OCI-LY7 (cell line): ENCODE measurements at regions not wholly inside any gene's neighbourhood (a gene's known extent, or its start where the extent isn't known, plus 50 kb on each side); places are given as distances from the start of the nearest gene placed in this dataset.

Experiments used
- BruUV-seq: library from RNA; stranded (reverse); fragments of 400-500 nt; replicated peaks from 2 replicates; lab custom pipeline; 2021; lab: Mats Ljungman, UMichigan
- CTCF ChIA-PET: fragments of 300-600 bp; sonication (Branson Sonifier 250); formaldehyde crosslinking; loops from one replicate; lab custom pipeline; 2022; ENCODE audit warnings: antibody characterized with exemption; ENCODE audit not compliant: unreplicated experiment; lab: Charles Lee
- POLR2A ChIA-PET: fragments of 300-600 bp; sonication (Branson Sonifier 250); formaldehyde crosslinking; loops from one replicate; lab custom pipeline; 2022; ENCODE audit warnings: antibody characterized with exemption; lab: Charles Lee
- DNase-seq: peaks from one replicate; pipeline ENCODE4 v3.0.0-alpha.2; 2015; ENCODE audit warnings: low spot score
- H2AFZ ChIP-seq: fragments of 200-600 bp; sonication (generic), shearing (Covaris generic); 2 replicates; pipeline ENCODE4 v1.6.1; 2014; ENCODE audit warnings: mild to moderate bottlenecking, antibody characterized with exemption, low read length, moderate library complexity
- H3K27ac ChIP-seq: fragments of 200-600 bp; sonication (generic); 2 replicates; pipeline ENCODE4 v1.5.1; 2014; ENCODE audit warnings: mixed run types, low read depth, mild to moderate bottlenecking, moderate library complexity, low read length, inconsistent platforms; ENCODE audit not compliant: poor library complexity, severe bottlenecking
- H3K36me3 ChIP-seq: fragments of 200-600 bp; sonication (generic); 2 replicates; pipeline ENCODE4 v1.6.1; 2014; ENCODE audit warnings: mild to moderate bottlenecking, antibody characterized with exemption, low read length, moderate library complexity, mixed read lengths; ENCODE audit not compliant: insufficient read depth
- H3K4me1 ChIP-seq: fragments of 200-600 bp; sonication (generic); 2 replicates; pipeline ENCODE4 v1.5.1; 2014; ENCODE audit warnings: mild to moderate bottlenecking, low read length; ENCODE audit not compliant: insufficient read depth, poor library complexity, severe bottlenecking
- H3K4me2 ChIP-seq: fragments of 200-600 bp; sonication (generic); 2 replicates; pipeline ENCODE4 v1.6.1; 2014; ENCODE audit warnings: mild to moderate bottlenecking, low read length
- H3K4me3 ChIP-seq: fragments of 200-600 bp; sonication (generic); 2 replicates; pipeline ENCODE4 v1.5.1; 2014; ENCODE audit warnings: mild to moderate bottlenecking, low read depth, low read length; ENCODE audit not compliant: poor library complexity, severe bottlenecking
- H3K79me2 ChIP-seq: fragments of 200-600 bp; sonication (generic); 2 replicates; pipeline ENCODE4 v1.6.1; 2016; ENCODE audit warnings: low read depth, mild to moderate bottlenecking, low read length, moderate library complexity, mixed read lengths; ENCODE audit not compliant: insufficient read depth
- H3K9me2 ChIP-seq: fragments of 200-600 bp; sonication (generic); 2 replicates; pipeline ENCODE4 v1.6.1; 2016; ENCODE audit warnings: mild to moderate bottlenecking, low read length, mixed read lengths; ENCODE audit not compliant: insufficient read depth
- H3K9me3 ChIP-seq: fragments of 200-600 bp; sonication (generic); 2 replicates; pipeline ENCODE4 v1.6.1; 2014; ENCODE audit warnings: mild to moderate bottlenecking, mixed run types, low read length, mixed read lengths
- H4K20me1 ChIP-seq: fragments of 200-600 bp; sonication (generic); 2 replicates; pipeline ENCODE4 v1.6.1; 2014; ENCODE audit warnings: mild to moderate bottlenecking, antibody characterized with exemption, low read length, moderate library complexity, mixed read lengths; ENCODE audit not compliant: insufficient read depth
- CTCF ChIP-seq: fragments of 200-600 bp; sonication (generic); conservative IDR thresholded peaks from 2 replicates; pipeline ENCODE4 v1.5.1; 2014; ENCODE audit warnings: mild to moderate bottlenecking, antibody characterized with exemption, low read length, moderate library complexity, mixed read lengths
- EZH2phosphoT487 ChIP-seq: fragments of 200-600 bp; sonication (generic); IDR thresholded peaks from 2 replicates; pipeline ENCODE4 v1.6.1; 2018; ENCODE audit warnings: low read depth, borderline replicate concordance, mild to moderate bottlenecking, mixed run types, antibody characterized with exemption, low read length, moderate library complexity, mixed read lengths
- intact Hi-C: fragments of 100-400 bp; cut with micrococcal nuclease; formaldehyde crosslinking; loops from one replicate; pipeline ENCODE4 v1.10.0; 2022; ENCODE audit not compliant: unreplicated experiment

- Histone ChIP-seq H2AFZ (no peak overlapping the region), H3K4me1 (no peaks in the 10 kb centered on the region), H3K27ac (no peak overlapping the region), H3K36me3 (no peaks in the 10 kb centered on the region; the same call in 1 of the 2 replicates), H3K9me2 (no peaks in the 10 kb centered on the region), H4K20me1 (no peaks in the 10 kb centered on the region), H3K9me3 (peaks cover 10% of the 10 kb centered on the region; the same call in 1 of the 2 replicates), H3K79me2 (no peaks in the 10 kb centered on the region), H3K4me2 (no peak overlapping the region), H3K4me3 (no peak overlapping the region)
- CTCF ChIA-PET, result no interaction called here
- TF ChIP-seq CTCF, result no peak
- TF ChIP-seq EZH2phosphoT487, result no peak
- POLR2A ChIA-PET, result no interaction called here
- intact Hi-C loops, result no loop called here
- BruUV-seq, result no TSS peak
- no peak for DNase-seq
These were observed 99.5 kb downstream of the ERCC5 start for GRCh38 chr13:102945324-102945815.

GRCh38 chr13:102944821-102945220 is 99.0 kb downstream of the ERCC5 start:
- H4K20me1 ChIP-seq, result no peaks in the 10 kb centered on the region
- no peaks in the 10 kb centered on the region for H3K9me2 ChIP-seq
- BruUV-seq, result no TSS peak
- no peak for DNase-seq
- intact Hi-C loops, result no loop called here
- H3K4me1 ChIP-seq, result no peaks in the 10 kb centered on the region
- CTCF ChIA-PET, result no interaction called here
- no peaks in the 10 kb centered on the region; the same call in 1 of the 2 replicates for H3K36me3 ChIP-seq
- no peak overlapping the region for H3K4me3 ChIP-seq
- H3K9me3 ChIP-seq, result peaks cover 10% of the 10 kb centered on the region; the same call in 1 of the 2 replicates
- H3K79me2 ChIP-seq, result no peaks in the 10 kb centered on the region
- H2AFZ ChIP-seq, result no peak overlapping the region
- H3K27ac ChIP-seq, result no peak overlapping the region
- TF ChIP-seq EZH2phosphoT487 (no peak), CTCF (no peak)
- POLR2A ChIA-PET, result interaction anchor here (0.7 kb wide), 1 partner anchor 27 kb away, joined by 3 read pairs; no protein-coding TSS in a partner anchor
- no peak overlapping the region for H3K4me2 ChIP-seq

- no peaks in the 10 kb centered on the region for H3K79me2 ChIP-seq
- CTCF ChIA-PET, result no interaction called here
- TF ChIP-seq CTCF (no peak), EZH2phosphoT487 (no peak)
These were observed 94.9 kb downstream of the ERCC5 start for GRCh38 chr13:102940770-102941169.

More at GRCh38 chr13:102940770-102941169, 94.9 kb downstream of the ERCC5 start:
- H3K27ac ChIP-seq, result no peak overlapping the region
- no peak overlapping the region for H3K4me3 ChIP-seq
- no TSS peak for BruUV-seq
- H3K9me3 ChIP-seq, result peaks cover 10% of the 10 kb centered on the region; the same call in 1 of the 2 replicates
- no peaks in the 10 kb centered on the region for H4K20me1 ChIP-seq
- no peaks in the 10 kb centered on the region; the same call in 1 of the 2 replicates for H3K36me3 ChIP-seq
- H2AFZ ChIP-seq, result no peak overlapping the region
- H3K4me2 ChIP-seq, result no peak overlapping the region
- peaks cover 11% of the 10 kb centered on the region for H3K4me1 ChIP-seq
- H3K9me2 ChIP-seq, result no peaks in the 10 kb centered on the region
- POLR2A ChIA-PET, result interaction anchor here (0.8 kb wide), 1 partner anchor 17 kb away, joined by 3 read pairs; no protein-coding TSS in a partner anchor
- intact Hi-C loops, result no loop called here
- DNase-seq, result no peak
